Panc1 (cell line): ENCODE measurements at regions not wholly inside any gene's neighbourhood (a gene's known extent, or its start where the extent isn't known, plus 50 kb on each side); places are given as distances from the start of the nearest gene placed in this dataset.

Source experiments
- ATAC-seq: fragments of 200-7000 bp; cut with Tn5 transposase; 2 replicates; pipeline ENCODE4 v1.9.1; 2020; ENCODE audit warnings: mild to moderate bottlenecking, moderate library complexity
- BruUV-seq: library from RNA; stranded (reverse); fragments of 400-500 nt; replicated peaks from 2 replicates; lab custom pipeline; 2021; lab: Mats Ljungman, UMichigan
- CTCF ChIA-PET: fragments of 300-600 bp; sonication (Branson Sonifier 250); formaldehyde crosslinking; loops from one replicate; lab custom pipeline; 2022; ENCODE audit warnings: antibody characterized with exemption; lab: Charles Lee
- POLR2A ChIA-PET: fragments of 300-600 bp; sonication (Branson Sonifier 250); formaldehyde crosslinking; loops from one replicate; lab custom pipeline; 2022; ENCODE audit warnings: antibody characterized with exemption; lab: Charles Lee
- DNase-seq: peaks from one replicate; pipeline ENCODE4 v3.0.0-alpha.2; 2010; ENCODE audit warnings: low read depth, low spot score
- H3K27ac ChIP-seq: 2 replicates; pipeline ENCODE4 v1.5.1; 2011; ENCODE audit warnings: mild to moderate bottlenecking, low read length, inconsistent platforms
- H3K27me3 ChIP-seq: fragments of 200-500 bp; sonication (Bioruptor generic); 2 replicates; pipeline ENCODE4 v1.6.0; 2014; ENCODE audit warnings: low read length, inconsistent platforms; ENCODE audit not compliant: control insufficient read depth, insufficient read depth
- H3K36me3 ChIP-seq: fragments of 200-500 bp; sonication (Bioruptor generic); 2 replicates; pipeline ENCODE4 v1.5.1; 2014; ENCODE audit warnings: inconsistent platforms, mild to moderate bottlenecking, low read length, moderate library complexity; ENCODE audit not compliant: control insufficient read depth, insufficient read depth
- H3K4me1 ChIP-seq: 2 replicates; pipeline ENCODE4 v1.5.1; 2011; ENCODE audit warnings: inconsistent platforms, mild to moderate bottlenecking, low read length, moderate library complexity; ENCODE audit not compliant: control insufficient read depth, insufficient read depth
- H3K4me3 ChIP-seq, 2 experiments: 2 replicates each; pipeline ENCODE4 v1.5.1; 2011 to 2012; ENCODE audit warnings: low read depth in 2 of 2, low read length in 2 of 2, mild to moderate bottlenecking in 2 of 2, inconsistent platforms in 1 of 2, moderate library complexity in 1 of 2
- H3K9me3 ChIP-seq: fragments of 200-500 bp; sonication (Bioruptor generic); 2 replicates; pipeline ENCODE4 v1.5.1; 2014; ENCODE audit warnings: low read depth, mild to moderate bottlenecking, inconsistent platforms, low read length, moderate library complexity; ENCODE audit not compliant: control insufficient read depth, insufficient read depth
- CTCF ChIP-seq: fragments of 450-650 bp; IDR thresholded peaks from 2 replicates; pipeline ENCODE4 v1.5.1; 2017; ENCODE audit warnings: mild to moderate bottlenecking
- POLR2AphosphoS5 ChIP-seq: IDR thresholded peaks from 2 replicates; pipeline ENCODE4 v1.6.1; 2012; ENCODE audit warnings: mild to moderate bottlenecking, low read depth, low read length, moderate library complexity
- REST ChIP-seq, 2 experiments: IDR thresholded peaks; 2 replicates each; pipeline ENCODE4 v1.6.1; 2011 to 2012; ENCODE audit warnings: low read depth in 2 of 2, control low read depth in 1 of 2, low read length in 1 of 2, mild to moderate bottlenecking in 1 of 2, moderate library complexity in 1 of 2; ENCODE audit not compliant: insufficient read depth in 1 of 2
- SIN3A ChIP-seq: IDR thresholded peaks from 2 replicates; pipeline ENCODE4 v1.6.1; 2012; ENCODE audit warnings: low read depth, mild to moderate bottlenecking, low read length, moderate library complexity, borderline replicate concordance; ENCODE audit not compliant: insufficient read depth
- TCF7L2 ChIP-seq: IDR thresholded peaks from 2 replicates; pipeline ENCODE4 v1.6.1; 2011; ENCODE audit warnings: mild to moderate bottlenecking, low read depth, low read length, inconsistent platforms
- in situ Hi-C: cut with HindIII; loops from 2 replicates; pipeline ENCODE4 v1.10.0; 2016; ENCODE audit warnings: low sequenced_read_pairs, low pct_unique_long_range_greater_than_20kb
- intact Hi-C: fragments of 100-400 bp; cut with micrococcal nuclease; formaldehyde crosslinking; loops from one replicate; pipeline ENCODE4 v1.10.0; 2022; ENCODE audit not compliant: unreplicated experiment

GRCh38 chr1:219717536-219717935 lies 104.6 kb upstream of the ZC3H11B start:
- in situ Hi-C loops (no loop called here), intact Hi-C loops (no loop called here)
- DNase-seq (no peak), ATAC-seq (no peak)
- no TSS peak for BruUV-seq
- TF ChIP-seq SIN3A (no peak), POLR2AphosphoS5 (no peak), TCF7L2 (no peak), CTCF (no peak), REST (IDR thresholded peaks at IDR 0.05; ENCODE audit: insufficient read depth in 1 of 2, low read depth in 2 of 2, low read length in 1 of 2) (no peak)
- Histone ChIP-seq H3K27me3 (no peaks in the 10 kb centered on the region), H3K36me3 (no peaks in the 10 kb centered on the region), H3K4me1 (no peaks in the 10 kb centered on the region), H3K27ac (no peak overlapping the region), H3K9me3 (no peaks in the 10 kb centered on the region), H3K4me3 (no peak overlapping the region)
- CTCF ChIA-PET, result no interaction called here
- POLR2A ChIA-PET, result no interaction called here

- Histone ChIP-seq H3K9me3 (no peaks in the 10 kb centered on the region), H3K36me3 (no peaks in the 10 kb centered on the region), H3K4me1 (no peaks in the 10 kb centered on the region), H3K27me3 (no peaks in the 10 kb centered on the region), H3K4me3 (no peak overlapping the region), H3K27ac (no peak overlapping the region)
- ATAC-seq (no peak), DNase-seq (no peak)
- POLR2A ChIA-PET, result no interaction called here
- TF ChIP-seq SIN3A (no peak), TCF7L2 (no peak), REST (IDR thresholded peaks at IDR 0.05; ENCODE audit: insufficient read depth in 1 of 2, low read depth in 2 of 2, low read length in 1 of 2) (no peak), POLR2AphosphoS5 (no peak), CTCF (no peak)
- BruUV-seq, result no TSS peak
- in situ Hi-C loops, result no loop called here
- intact Hi-C loops, result no loop called here
- CTCF ChIA-PET, result no interaction called here
These were observed 103.8 kb upstream of the ZC3H11B start for GRCh38 chr1:219716611-219717114.
